ENCODE measurements at regions not wholly inside any gene's neighbourhood (a gene's known extent, or its start where the extent isn't known, plus 50 kb on each side); places are given as distances from the start of the nearest gene placed in this dataset.

GRCh38 chr7:94228223-94228622 is 166.5 kb upstream of the COL1A2 start:
- intact Hi-C loops (cut with micrococcal nuclease): no loop called here

DNA sequence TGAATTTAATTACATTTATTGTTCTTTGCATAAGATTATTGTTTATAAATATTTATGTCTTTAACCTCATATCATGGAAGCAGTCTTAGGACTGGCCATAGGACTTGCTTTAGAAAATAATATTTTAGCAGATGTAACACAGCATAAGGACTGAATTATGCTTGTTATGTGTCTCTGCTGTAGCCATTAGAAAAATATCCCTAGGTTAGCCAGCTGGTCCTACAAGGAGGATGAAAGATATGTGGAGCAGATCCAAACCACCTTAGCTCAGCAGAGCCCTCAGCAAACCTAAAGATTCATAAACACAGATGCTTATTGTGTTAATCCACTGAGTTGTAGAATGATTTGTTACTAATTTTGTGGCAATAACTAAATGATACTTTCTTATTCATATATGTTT is 166.0 kb upstream of the COL1A2 start:
- intact Hi-C loops (cut with micrococcal nuclease): no loop called here

- intact Hi-C loops (cut with micrococcal nuclease): no loop called here
These were observed 163.4 kb upstream of the COL1A2 start for GRCh38 chr7:94231305-94231704.

GRCh38 chr7:94236960-94237359 is 157.7 kb upstream of the COL1A2 start:
- intact Hi-C loops (cut with micrococcal nuclease): no loop called here

GRCh38 chr7:94237417-94237816 is 157.3 kb upstream of the COL1A2 start:
- intact Hi-C loops (cut with micrococcal nuclease): no loop called here

GRCh38 chr7:94239661-94240234 is 154.9 kb upstream of the COL1A2 start:
- intact Hi-C loops (cut with micrococcal nuclease): no loop called here

DNA sequence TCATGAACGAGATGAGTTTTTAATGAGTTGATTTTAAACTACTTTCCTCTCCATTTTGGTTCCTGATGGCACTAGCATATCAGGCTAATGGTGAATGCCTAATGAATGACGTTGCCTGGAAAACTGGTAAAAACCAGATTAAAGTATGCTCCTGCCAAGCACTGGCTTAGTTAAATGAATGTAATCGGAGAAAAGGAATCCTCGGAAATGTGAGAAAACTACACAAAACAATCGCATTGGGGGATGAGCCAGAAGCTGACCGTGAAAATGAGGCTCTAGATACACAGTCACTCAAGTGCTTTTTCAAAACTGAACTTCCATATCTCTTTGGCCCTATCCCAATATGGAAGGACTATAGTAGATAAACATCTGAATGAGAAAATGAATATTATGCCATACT is 153.8 kb upstream of the COL1A2 start:
- intact Hi-C loops (cut with micrococcal nuclease): no loop called here

- intact Hi-C loops (cut with micrococcal nuclease): no loop called here
These were observed 153.2 kb upstream of the COL1A2 start for GRCh38 chr7:94241402-94241925.

DNA sequence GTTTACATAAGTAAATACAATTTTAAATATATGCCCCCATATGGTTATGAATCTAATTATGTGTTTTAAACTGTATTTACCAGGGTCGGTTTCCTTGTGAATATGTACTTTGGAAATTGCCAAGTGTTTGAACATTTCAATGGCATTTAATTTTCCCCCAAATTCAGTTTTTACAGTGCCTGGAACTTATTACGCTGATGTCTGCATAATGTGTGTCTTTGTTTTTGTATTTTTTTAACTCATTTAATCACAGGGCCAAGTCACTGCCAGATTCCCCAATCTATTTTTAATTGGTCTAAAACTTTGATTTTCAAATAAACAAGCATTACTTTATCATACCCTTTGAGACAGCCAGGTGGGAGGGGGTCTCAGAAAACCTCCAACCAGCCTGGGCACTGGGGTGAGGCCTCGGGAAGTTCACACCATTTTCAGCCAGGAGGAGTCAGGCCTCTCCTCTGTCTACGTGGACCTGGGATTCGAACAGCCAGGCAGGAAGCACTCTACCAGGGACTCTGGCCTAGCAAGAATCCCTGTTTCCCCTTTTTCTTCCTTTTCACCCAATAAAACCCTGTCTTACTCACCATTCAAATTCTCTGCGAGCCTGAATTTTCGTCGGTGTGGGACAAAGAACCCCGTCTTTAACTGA is 151.5 kb upstream of the COL1A2 start:
- intact Hi-C loops (cut with micrococcal nuclease): no loop called here

DNA sequence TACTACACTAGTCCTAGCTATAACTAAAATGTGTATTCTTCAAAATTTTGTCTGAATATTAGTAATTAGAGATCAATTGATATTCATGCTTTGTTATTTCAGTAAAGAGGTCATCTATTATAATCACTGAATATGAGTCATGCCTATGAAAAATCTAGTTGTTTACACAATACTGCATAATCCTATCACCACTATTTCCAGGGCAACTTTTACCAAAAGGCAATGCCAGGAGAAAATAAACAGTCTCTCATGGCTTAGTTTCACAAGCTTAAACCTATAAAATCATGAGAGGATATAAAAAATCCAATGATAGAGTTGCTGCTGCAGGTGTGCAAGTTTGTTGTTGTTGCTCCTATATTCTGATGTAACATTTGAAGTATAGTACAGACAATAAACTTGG is 149.9 kb upstream of the COL1A2 start:
- intact Hi-C loops (cut with micrococcal nuclease): no loop called here

DNA sequence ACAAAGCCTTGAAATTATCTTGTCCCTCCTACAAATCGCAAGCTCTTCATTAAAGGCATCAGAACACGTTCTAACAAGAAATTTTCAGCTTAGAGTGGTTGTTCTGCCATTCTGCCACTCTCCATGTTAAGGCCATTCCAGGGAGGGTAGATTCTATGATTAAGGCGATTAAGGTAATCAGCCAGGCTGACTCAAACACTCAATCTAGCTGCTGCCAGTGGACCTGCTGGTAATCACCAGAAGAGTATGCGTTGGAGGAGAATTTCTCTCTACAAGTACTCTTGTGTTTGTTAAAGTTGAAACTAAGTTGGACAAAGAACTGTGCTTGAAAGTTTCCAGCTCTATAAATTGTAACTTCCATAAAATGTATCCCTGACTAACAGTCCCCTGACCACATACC is 149.2 kb upstream of the COL1A2 start:
- intact Hi-C loops (cut with micrococcal nuclease): no loop called here

- intact Hi-C loops (cut with micrococcal nuclease): no loop called here
These were observed 146.7 kb upstream of the COL1A2 start for GRCh38 chr7:94247970-94248369.

DNA sequence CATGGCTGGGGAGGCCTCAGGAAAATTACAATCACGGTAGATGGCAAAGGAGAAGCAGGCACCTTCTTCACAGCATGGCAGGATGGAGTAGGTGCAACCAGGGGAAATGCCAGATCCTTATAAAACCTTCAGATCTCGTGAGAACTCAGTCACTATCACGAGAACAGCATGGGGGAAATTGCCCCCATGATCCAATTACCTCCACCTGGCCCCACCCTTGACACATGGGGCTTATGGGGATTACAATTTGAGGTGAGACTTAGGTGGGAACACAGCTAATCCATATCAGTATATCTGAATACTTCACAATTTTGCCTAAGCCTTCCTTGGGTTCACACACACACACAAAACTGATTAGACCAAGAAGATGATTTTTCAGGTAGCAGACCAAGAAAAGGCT is 145.1 kb upstream of the COL1A2 start:
- intact Hi-C loops (cut with micrococcal nuclease): no loop called here

GRCh38 chr7:94250124-94250523 is 144.6 kb upstream of the COL1A2 start:
- intact Hi-C loops (cut with micrococcal nuclease): no loop called here

DNA sequence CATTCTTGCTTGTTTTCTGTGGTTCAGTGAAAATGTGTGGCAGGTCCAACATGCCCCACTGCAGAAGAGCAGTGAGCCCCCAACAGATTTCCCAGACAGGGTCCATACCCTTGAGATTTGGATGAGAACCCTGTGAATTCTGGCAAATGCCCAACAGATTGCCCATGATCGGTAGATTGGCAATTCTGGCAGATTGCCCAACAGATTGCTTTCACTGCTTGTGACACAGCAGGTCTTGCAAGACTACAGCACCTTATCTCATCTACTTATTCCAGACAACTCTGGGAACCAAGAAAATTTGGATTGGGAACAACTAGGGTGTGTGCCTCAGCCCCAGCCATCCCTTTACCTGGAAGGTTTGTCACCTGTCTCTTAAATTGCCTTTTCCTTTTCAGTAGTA is 143.7 kb upstream of the COL1A2 start:
- intact Hi-C loops (cut with micrococcal nuclease): no loop called here

- intact Hi-C loops (cut with micrococcal nuclease): no loop called here
These were observed 142.6 kb upstream of the COL1A2 start for GRCh38 chr7:94252124-94252523.

DNA sequence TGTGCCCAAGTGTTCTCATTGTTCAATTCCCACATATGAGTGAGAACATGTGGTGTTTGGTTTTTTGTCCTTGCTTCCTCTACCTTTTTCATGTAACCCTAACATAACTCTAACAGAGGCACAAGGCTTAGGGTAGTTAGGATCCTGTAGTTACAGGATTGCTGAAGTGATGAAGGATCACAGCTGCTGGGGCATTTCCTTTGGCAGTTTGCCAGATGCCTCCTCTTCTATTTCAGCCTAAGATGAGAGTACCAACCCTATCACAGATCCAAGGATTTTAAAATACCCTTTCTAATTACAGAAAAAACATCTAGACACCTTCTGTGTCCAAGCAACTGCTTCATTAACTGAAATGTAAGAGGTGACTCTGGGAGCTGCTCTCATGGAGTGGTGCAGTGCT is 141.7 kb upstream of the COL1A2 start:
- intact Hi-C loops (cut with micrococcal nuclease): no loop called here

DNA sequence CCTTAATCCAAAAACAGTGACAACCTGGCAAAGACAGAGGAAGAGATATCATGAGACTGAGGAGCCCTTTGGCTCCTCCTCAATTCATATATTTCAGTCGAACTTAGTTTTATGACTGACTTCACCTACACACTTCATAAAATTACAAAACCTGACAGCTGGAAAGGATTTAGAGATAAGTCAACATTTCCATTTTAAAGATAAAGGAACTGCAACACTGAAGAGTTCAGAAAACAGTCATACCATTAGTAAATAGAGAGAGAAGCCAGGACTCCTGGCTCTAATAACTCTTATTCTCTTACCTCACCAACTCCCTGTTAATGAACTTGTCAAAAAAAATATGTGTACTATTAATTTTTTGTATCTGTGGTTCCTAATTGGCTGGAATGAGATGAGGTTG is 141.0 kb upstream of the COL1A2 start:
- intact Hi-C loops (cut with micrococcal nuclease): no loop called here

DNA sequence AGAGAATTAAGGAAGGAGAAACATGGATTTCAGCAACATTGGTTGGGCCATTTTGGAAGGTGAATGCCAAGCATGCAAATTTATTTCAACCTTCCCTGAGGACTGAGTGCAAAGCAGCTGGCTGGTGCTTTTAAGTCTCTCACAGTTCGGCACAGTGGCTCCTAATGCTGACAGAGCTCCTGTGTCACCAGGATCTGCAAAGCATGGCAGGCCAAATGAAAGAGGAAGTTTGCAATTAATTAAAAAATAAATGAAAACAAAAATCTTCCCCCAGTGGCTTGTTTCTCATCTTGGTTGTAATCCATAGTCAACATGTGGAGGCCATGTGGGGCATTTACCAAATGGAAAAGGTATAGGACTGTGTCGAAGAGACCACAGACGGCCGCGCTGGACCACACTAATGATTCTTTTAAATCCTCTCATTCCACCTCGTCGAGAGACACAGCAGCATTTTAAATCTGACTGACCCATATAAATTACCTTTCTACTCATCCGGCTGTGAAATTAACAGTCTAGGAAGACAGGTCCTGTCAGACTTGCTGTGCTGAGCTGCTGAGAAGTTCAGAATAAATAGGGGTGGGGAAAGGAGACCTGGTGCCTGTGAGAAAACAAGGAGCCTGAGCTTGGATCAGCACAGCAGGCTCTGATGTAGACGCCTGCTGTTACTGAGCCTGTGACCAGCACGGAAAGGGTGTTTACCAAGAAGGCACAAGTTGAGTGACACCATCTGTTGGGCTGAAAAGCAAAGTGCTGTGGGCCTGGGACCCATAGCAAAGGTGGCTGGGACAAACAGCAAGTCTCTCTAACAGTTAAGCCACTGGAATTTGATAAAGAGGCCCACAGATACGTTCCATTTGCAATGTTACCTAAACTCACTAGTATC is 136.0 kb upstream of the COL1A2 start:
- intact Hi-C loops (cut with micrococcal nuclease): no loop called here

- intact Hi-C loops (cut with micrococcal nuclease): no loop called here
These were observed 133.6 kb upstream of the COL1A2 start for GRCh38 chr7:94261067-94261466.

GRCh38 chr7:94264756-94265155 is 129.9 kb upstream of the COL1A2 start:
- intact Hi-C loops (cut with micrococcal nuclease): no loop called here

DNA sequence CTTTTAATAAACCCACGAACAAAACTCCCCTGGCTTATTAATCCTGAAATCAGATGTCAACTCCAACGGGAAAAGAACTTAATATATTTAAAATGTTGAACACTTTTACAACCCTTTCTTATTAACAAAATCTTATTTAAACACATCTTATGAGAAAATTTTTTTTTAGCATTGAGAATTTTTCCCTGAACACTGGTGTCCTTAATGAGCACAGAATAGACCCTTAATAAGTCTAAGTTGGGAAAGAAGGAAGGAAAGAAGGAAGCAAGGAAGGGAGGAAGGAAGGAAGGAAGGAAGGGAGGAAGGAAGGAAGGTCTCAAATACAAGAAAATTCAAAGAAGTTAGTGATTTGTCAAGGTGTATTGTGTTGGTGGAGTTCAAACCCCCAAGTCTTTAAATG is 129.2 kb upstream of the COL1A2 start:
- intact Hi-C loops (cut with micrococcal nuclease): no loop called here

All from T-helper 2 cell treated with Interferon-gamma antibody and Interleukin-4, amounts not matched to agents 100 ng/mL and 5 ng/mL, for 36 hours (primary cell).